ENCODE measurements at regions not wholly inside any gene's neighbourhood (a gene's known extent, or its start where the extent isn't known, plus 50 kb on each side); places are given as distances from the start of the nearest gene placed in this dataset.

GRCh38 chr6:19643287-19643686 lies 193.9 kb upstream of the ID4 start:
- TF ChIP-seq POLR2A (IDR thresholded peaks at IDR 0.05; ENCODE audit: low read length) (no peak), GATA1 (IDR thresholded peaks at IDR 0.05; ENCODE audit: low read depth, low read length) (no peak)
